Mesenchymal stem cell (in vitro differentiated cells and primary cell): ENCODE measurements at regions not wholly inside any gene's neighbourhood (a gene's known extent, or its start where the extent isn't known, plus 50 kb on each side); places are given as distances from the start of the nearest gene placed in this dataset.

Source experiments
- DNase-seq: peaks from one replicate; pipeline ENCODE4 v3.0.0-alpha.2; 2013
- H2AFZ ChIP-seq: one replicate; pipeline ENCODE4 v1.6.1; 2013; ENCODE audit warnings: low read depth, mild to moderate bottlenecking, control low read depth, inconsistent platforms, low read length, moderate library complexity
- H2AK5ac ChIP-seq: 2 replicates; pipeline ENCODE4 v1.6.1; 2013; ENCODE audit warnings: low read length, moderate library complexity, mild to moderate bottlenecking, inconsistent platforms; ENCODE audit not compliant: severe bottlenecking
- H2BK120ac ChIP-seq: one replicate; pipeline ENCODE4 v1.6.1; 2013; ENCODE audit warnings: low read depth, mild to moderate bottlenecking, inconsistent platforms, low read length, moderate library complexity
- H2BK12ac ChIP-seq, 2 experiments: one replicate each; pipeline ENCODE4 v1.6.1; 2013; ENCODE audit warnings: inconsistent platforms in 2 of 2, low read length in 2 of 2, mild to moderate bottlenecking in 2 of 2, moderate library complexity in 2 of 2, control low read depth in 1 of 2
- H2BK15ac ChIP-seq: one replicate; pipeline ENCODE4 v1.6.1; 2013; ENCODE audit warnings: mild to moderate bottlenecking, low read depth, inconsistent platforms; ENCODE audit not compliant: poor library complexity, severe bottlenecking
- H2BK5ac ChIP-seq: 2 replicates; pipeline ENCODE4 v1.6.1; 2013; ENCODE audit warnings: low read depth, mild to moderate bottlenecking, low read length, control low read depth, inconsistent platforms; ENCODE audit not compliant: poor library complexity, severe bottlenecking
- H3K14ac ChIP-seq, 2 experiments: one replicate each; pipeline ENCODE4 v1.6.1; 2013; ENCODE audit warnings: inconsistent platforms in 2 of 2, low read length in 2 of 2, control low read depth in 1 of 2, mild to moderate bottlenecking in 1 of 2, moderate library complexity in 1 of 2
- H3K18ac ChIP-seq, 2 experiments: one replicate each; pipeline ENCODE4 v1.6.1; 2013; ENCODE audit warnings: inconsistent platforms in 2 of 2, low read length in 2 of 2, control low read depth in 1 of 2, low read depth in 1 of 2, mild to moderate bottlenecking in 1 of 2
- H3K23ac ChIP-seq, 2 experiments: one replicate each; pipeline ENCODE4 v1.6.1; 2013; ENCODE audit warnings: inconsistent platforms in 2 of 2, low read length in 2 of 2, mild to moderate bottlenecking in 2 of 2, moderate library complexity in 2 of 2, control low read depth in 1 of 2
- H3K27ac ChIP-seq: 2 replicates; pipeline ENCODE4 v1.5.1; 2013; ENCODE audit warnings: mild to moderate bottlenecking, moderate library complexity, low read length, control low read depth, inconsistent platforms; ENCODE audit not compliant: poor library complexity, severe bottlenecking
- H3K27me3 ChIP-seq, 2 experiments: 2 replicates each; pipeline versions ENCODE4 v1.6.1 to v1.7.0; 2013; ENCODE audit warnings: low read length in 2 of 2, mild to moderate bottlenecking in 2 of 2, moderate library complexity in 2 of 2, control low read depth in 1 of 2, inconsistent platforms in 1 of 2; ENCODE audit not compliant: control insufficient read depth in 1 of 2, insufficient read depth in 1 of 2
- H3K36me3 ChIP-seq, 2 experiments: 2 replicates each; pipeline versions ENCODE4 v1.6.1 to v1.7.0; 2013; ENCODE audit warnings: low read length in 2 of 2, control low read depth in 1 of 2, inconsistent platforms in 1 of 2, low read depth in 1 of 2, mild to moderate bottlenecking in 1 of 2; ENCODE audit not compliant: insufficient read depth in 2 of 2, control insufficient read depth in 1 of 2
- H3K4ac ChIP-seq, 2 experiments: one replicate each; pipeline ENCODE4 v1.6.1; 2013; ENCODE audit warnings: inconsistent platforms in 2 of 2, low read length in 2 of 2, mild to moderate bottlenecking in 2 of 2, moderate library complexity in 2 of 2, control low read depth in 1 of 2, low read depth in 1 of 2
- H3K4me1 ChIP-seq: 2 replicates; pipeline ENCODE4 v1.6.1; 2013; ENCODE audit warnings: low read depth, low read length, control low read depth; ENCODE audit not compliant: control insufficient read depth, insufficient read depth
- H3K4me2 ChIP-seq: 2 replicates; pipeline ENCODE4 v1.6.1; 2013; ENCODE audit warnings: low read length, mild to moderate bottlenecking, inconsistent platforms; ENCODE audit not compliant: poor library complexity, severe bottlenecking
- H3K4me3 ChIP-seq, 2 experiments: 2 replicates each; pipeline versions ENCODE4 v1.5.1 to v1.7.0; 2013; ENCODE audit warnings: low read length in 2 of 2, mild to moderate bottlenecking in 2 of 2, control low read depth in 1 of 2, low read depth in 1 of 2; ENCODE audit not compliant: insufficient read depth in 1 of 2
- H3K79me1 ChIP-seq: replicated peaks from 2 replicates; pipeline ENCODE4 v1.6.1; 2013; ENCODE audit warnings: mild to moderate bottlenecking, control low read depth, low read length, inconsistent platforms; ENCODE audit not compliant: poor library complexity, severe bottlenecking
- H3K9ac ChIP-seq: 2 replicates; pipeline ENCODE4 v1.7.0; 2013; ENCODE audit warnings: mild to moderate bottlenecking, low read length, moderate library complexity
- H3K9me3 ChIP-seq: 2 replicates; pipeline ENCODE4 v1.7.0; 2013; ENCODE audit warnings: mild to moderate bottlenecking, low read length; ENCODE audit not compliant: control insufficient read depth
- H4K8ac ChIP-seq: one replicate; pipeline ENCODE4 v1.6.1; 2013; ENCODE audit warnings: inconsistent platforms, mild to moderate bottlenecking, low read length, moderate library complexity
- H4K91ac ChIP-seq: one replicate; pipeline ENCODE4 v1.6.1; 2013; ENCODE audit warnings: mild to moderate bottlenecking, low read length, inconsistent platforms
- WGBS: methylation state at CpG from one replicate; pipeline ENCODE4 v1.1.7; 2013; ENCODE audit warnings: mixed read lengths; 5-methylcytosine and 5-hydroxymethylcytosine counted together

DNA sequence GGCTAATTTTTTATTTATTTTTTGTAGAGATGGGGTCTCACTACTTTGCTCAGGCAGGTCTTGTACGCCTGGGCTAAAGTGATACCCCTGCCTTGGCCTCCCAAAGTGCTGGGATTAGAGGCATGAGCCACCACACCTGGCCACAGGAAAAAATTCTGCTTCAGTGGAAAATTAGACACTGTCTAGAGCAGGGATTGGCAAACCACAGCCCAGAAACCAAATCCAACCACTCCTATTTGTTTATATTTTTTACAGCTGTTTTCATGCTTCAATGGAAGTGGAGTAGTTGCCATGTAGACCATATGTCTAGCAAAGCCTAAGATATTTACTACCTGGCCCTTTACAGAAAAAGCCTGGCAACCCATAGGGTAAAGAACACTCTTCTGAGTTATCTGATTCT is 123.7 kb upstream of the MRI1 start:
- H3K79me1 ChIP-seq = no peaks in the 10 kb centered on the region

DNA sequence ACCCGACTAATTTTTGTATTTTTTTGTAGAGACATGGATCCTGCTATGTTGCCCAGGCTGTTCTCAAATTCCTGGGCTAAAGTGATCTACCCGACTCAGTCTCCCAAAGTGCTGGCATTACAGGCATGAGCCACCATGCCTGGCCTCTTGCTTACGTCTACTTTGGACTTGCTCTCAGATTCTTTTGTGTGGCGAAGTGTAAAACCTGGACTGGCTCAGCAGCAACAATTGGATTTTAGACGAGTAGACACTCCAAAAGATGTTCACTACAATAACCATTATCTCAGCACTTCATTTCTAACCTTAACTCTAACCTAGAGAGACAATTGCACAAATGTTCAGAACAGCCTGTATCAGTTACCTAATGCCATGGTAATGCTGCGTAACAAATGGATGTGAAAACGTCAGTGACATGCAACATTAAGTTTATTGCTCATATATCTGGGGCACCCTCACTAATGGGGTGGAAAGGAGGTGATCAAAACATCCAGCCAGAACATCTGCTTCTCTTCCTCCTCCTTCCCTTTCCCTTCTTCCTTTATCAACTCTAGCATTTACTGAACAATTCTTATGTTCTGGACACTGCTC is 124.9 kb upstream of the MRI1 start:
- H3K27ac ChIP-seq = no peak overlapping the region
- DNase-seq = no peak
- no peak overlapping the region for H2BK5ac ChIP-seq
- H2BK12ac ChIP-seq = no peak overlapping the region
- no peak overlapping the region for H3K4ac ChIP-seq
- no peak overlapping the region for H2BK15ac ChIP-seq
- H3K9me3 ChIP-seq = peaks cover 4% of the 10 kb centered on the region
- H3K23ac ChIP-seq = no peak overlapping the region
- H2AFZ ChIP-seq = no peak overlapping the region
- H3K27me3 ChIP-seq = no peaks in the 10 kb centered on the region
- 76% methylated on average over 7 of the region's 7 CpGs for WGBS
- no peak overlapping the region for H4K91ac ChIP-seq
- no peak overlapping the region for H3K9ac ChIP-seq
- H3K14ac ChIP-seq = no peak overlapping the region
- no peak overlapping the region for H3K4me2 ChIP-seq
- H3K18ac ChIP-seq = no peak overlapping the region
- H4K8ac ChIP-seq = no peak overlapping the region
- H3K36me3 ChIP-seq = no peaks in the 10 kb centered on the region
- H2AK5ac ChIP-seq = no peak overlapping the region
- H3K4me1 ChIP-seq = no peaks in the 10 kb centered on the region
- no peak overlapping the region for H2BK120ac ChIP-seq
- no peaks in the 10 kb centered on the region for H3K79me1 ChIP-seq
- H3K4me3 ChIP-seq = no peak overlapping the region

More for the DNA sequence above, 123.7 kb upstream of the MRI1 start:
- Histone ChIP-seq H3K27me3 (no peaks in the 10 kb centered on the region), H3K4me3 (no peak overlapping the region), H3K14ac (no peak overlapping the region), H2AFZ (no peak overlapping the region), H2BK15ac (no peak overlapping the region), H2BK12ac (no peak overlapping the region), H2BK120ac (no peak overlapping the region), H2BK5ac (no peak overlapping the region), H3K4me2 (no peak overlapping the region), H3K4ac (no peak overlapping the region), H3K9me3 (peaks cover 4% of the 10 kb centered on the region), H3K36me3 (no peaks in the 10 kb centered on the region), H3K23ac (no peak overlapping the region), H2AK5ac (no peak overlapping the region), H4K8ac (no peak overlapping the region), H3K18ac (no peak overlapping the region), H3K4me1 (no peaks in the 10 kb centered on the region), H3K27ac (no peak overlapping the region), H3K9ac (no peak overlapping the region), H4K91ac (no peak overlapping the region)
- DNase-seq = no peak
- 44% methylated on average over 1 of the region's 1 CpG for WGBS

DNA sequence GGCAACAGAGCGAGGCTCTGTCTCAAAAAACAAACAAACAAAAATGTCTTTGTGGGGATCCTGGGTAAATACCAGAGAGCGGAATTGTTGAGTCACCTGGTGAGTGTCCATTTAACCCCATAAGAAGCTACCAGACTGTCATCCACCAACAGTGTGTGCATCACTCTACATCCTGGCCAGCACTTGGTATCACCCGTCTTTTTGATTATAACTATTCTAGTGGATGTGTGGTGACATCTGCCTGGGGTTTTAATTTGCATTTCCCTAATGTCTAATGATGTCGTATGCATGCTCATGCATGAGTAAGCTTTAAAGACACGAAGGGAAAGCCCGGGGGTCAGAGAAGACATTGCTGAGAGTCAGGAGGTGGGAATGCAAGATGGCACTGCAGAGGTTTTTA is 126.7 kb upstream of the MRI1 start:
- DNase-seq = no peak
- no peak overlapping the region for H4K91ac ChIP-seq
- H3K4me2 ChIP-seq = no peak overlapping the region
- 76% methylated on average over 5 of the region's 6 CpGs for WGBS
- no peak overlapping the region for H3K18ac ChIP-seq
- no peak overlapping the region for H2BK12ac ChIP-seq
- H3K4me3 ChIP-seq = no peak overlapping the region
- no peak overlapping the region for H3K4ac ChIP-seq
- H3K9me3 ChIP-seq = peaks cover 4% of the 10 kb centered on the region
- H3K27ac ChIP-seq = no peak overlapping the region
- no peak overlapping the region for H2BK15ac ChIP-seq
- no peak overlapping the region for H2BK120ac ChIP-seq
- H3K79me1 ChIP-seq = no peaks in the 10 kb centered on the region
- no peak overlapping the region for H2BK5ac ChIP-seq
- no peaks in the 10 kb centered on the region for H3K27me3 ChIP-seq
- no peaks in the 10 kb centered on the region for H3K36me3 ChIP-seq
- no peak overlapping the region for H2AK5ac ChIP-seq
- H3K4me1 ChIP-seq = peaks cover under 1% of the 10 kb centered on the region
- no peak overlapping the region for H2AFZ ChIP-seq
- H3K14ac ChIP-seq = no peak overlapping the region
- no peak overlapping the region for H3K23ac ChIP-seq
- no peak overlapping the region for H4K8ac ChIP-seq
- no peak overlapping the region for H3K9ac ChIP-seq

DNA sequence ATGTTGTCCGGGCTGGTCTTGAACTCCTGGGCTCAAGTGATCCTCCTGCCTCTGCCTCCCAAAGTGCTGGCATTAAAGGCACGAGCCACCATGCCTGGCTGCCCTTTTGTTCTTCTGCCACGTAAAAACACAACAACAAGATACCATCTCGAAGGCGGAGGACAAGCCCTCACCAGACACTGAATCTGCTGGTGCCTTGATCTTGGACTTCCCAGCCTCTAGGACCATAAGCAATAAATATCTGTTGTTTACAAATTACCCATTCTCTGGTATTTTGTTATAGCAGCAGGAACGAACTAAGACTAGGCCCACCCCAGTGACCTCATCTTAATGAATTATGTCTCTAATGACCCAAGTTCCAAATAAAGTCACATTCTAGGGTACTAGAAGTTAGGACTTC is 128.4 kb upstream of the CACNA1A start:
- H3K9ac ChIP-seq = no peak overlapping the region
- 78% methylated on average over 6 of the region's 6 CpGs for WGBS
- H3K27me3 ChIP-seq = no peaks in the 10 kb centered on the region
- H2AFZ ChIP-seq = no peak overlapping the region
- no peak overlapping the region for H2BK12ac ChIP-seq
- no peak overlapping the region for H3K23ac ChIP-seq
- no peak overlapping the region for H3K14ac ChIP-seq
- no peak overlapping the region for H2BK5ac ChIP-seq
- H2BK120ac ChIP-seq = no peak overlapping the region
- peaks cover 9% of the 10 kb centered on the region for H3K9me3 ChIP-seq
- no peak overlapping the region for H3K4me3 ChIP-seq
- H3K27ac ChIP-seq = no peak overlapping the region
- H2BK15ac ChIP-seq = no peak overlapping the region
- peaks cover 2% of the 10 kb centered on the region for H3K4me1 ChIP-seq
- no peak overlapping the region for H3K4me2 ChIP-seq
- H3K36me3 ChIP-seq = no peaks in the 10 kb centered on the region
- no peak overlapping the region for H2AK5ac ChIP-seq
- H4K91ac ChIP-seq = no peak overlapping the region
- no peak overlapping the region for H4K8ac ChIP-seq
- no peak overlapping the region for H3K4ac ChIP-seq
- no peak for DNase-seq
- H3K18ac ChIP-seq = no peak overlapping the region
- no peaks in the 10 kb centered on the region for H3K79me1 ChIP-seq
